ENCODE measurements at regions not wholly inside any gene's neighbourhood (a gene's known extent, or its start where the extent isn't known, plus 50 kb on each side); places are given as distances from the start of the nearest gene placed in this dataset.

DNA sequence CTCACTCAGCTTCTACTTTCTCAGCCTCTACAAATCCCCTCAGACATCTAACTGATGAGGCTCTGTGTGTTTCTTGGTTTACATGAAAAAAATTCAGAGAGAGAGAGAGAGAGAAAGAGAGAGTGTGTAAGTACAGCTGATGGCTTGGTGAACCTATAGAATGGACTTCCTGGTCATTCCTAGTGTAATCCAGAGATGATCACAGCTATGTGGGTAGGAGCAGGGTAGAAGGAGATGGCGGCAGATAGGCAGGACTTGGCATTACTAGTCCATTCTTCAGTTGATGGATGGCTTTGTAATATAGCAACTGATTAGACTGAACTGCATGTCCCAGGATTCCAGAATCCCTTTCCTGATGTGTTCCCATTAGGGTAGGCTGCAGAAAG lies 429.3 kb upstream of the CLINT1 start:
- 92 to 100% methylated on average over 1 of the region's 1 CpG for whole genome bisulfite sequencing, 2 donors
- no peak for TF ChIP-seq POLR2A (IDR thresholded peaks at IDR 0.05)
- TF ChIP-seq, protein P1, sequence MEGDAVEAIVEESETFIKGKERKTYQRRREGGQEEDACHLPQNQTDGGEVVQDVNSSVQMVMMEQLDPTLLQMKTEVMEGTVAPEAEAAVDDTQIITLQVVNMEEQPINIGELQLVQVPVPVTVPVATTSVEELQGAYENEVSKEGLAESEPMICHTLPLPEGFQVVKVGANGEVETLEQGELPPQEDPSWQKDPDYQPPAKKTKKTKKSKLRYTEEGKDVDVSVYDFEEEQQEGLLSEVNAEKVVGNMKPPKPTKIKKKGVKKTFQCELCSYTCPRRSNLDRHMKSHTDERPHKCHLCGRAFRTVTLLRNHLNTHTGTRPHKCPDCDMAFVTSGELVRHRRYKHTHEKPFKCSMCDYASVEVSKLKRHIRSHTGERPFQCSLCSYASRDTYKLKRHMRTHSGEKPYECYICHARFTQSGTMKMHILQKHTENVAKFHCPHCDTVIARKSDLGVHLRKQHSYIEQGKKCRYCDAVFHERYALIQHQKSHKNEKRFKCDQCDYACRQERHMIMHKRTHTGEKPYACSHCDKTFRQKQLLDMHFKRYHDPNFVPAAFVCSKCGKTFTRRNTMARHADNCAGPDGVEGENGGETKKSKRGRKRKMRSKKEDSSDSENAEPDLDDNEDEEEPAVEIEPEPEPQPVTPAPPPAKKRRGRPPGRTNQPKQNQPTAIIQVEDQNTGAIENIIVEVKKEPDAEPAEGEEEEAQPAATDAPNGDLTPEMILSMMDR (IDR thresholded peaks at IDR 0.05), result no peak
- no peak for DNase-seq (ENCODE audit: low spot score in 2 of 2)
- H3K4me3 ChIP-seq (ENCODE audit: low read depth, poor library complexity, severe bottlenecking), result no peak overlapping the region
- intact Hi-C loops (cut with DNase I; ENCODE audit: low total_unique reads), result no loop called here

DNA sequence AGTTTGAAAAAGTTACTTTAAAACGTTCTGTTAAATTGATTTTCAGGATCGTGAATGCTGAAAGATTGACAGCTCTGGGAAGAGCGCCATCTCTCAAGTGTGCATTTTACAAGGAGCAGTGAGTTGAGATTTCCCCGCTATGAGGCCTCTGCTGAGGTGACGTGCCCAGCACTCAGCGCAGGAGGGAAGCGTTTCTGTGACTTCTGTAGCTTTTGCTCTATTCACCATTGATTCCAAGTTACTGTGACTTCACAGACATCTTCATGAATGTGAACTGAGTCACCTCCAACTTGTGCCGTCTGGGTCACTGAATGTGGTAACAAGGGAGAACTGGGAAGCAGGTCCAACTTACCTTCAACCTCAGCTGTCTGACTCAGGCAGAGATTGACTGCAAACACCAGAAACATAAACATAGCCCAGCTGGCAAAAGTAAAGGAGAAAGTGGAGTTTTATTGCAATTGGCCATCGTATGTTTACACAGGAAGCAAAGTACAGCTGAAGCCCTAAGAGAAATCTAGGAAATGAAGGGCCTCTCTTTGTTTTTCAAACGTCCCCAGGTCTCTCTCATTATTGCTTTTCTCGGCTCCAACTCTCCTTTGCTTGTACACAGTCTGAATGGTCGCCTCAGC lies 428.8 kb upstream of the CLINT1 start:
- intact Hi-C loops (cut with DNase I; ENCODE audit: low total_unique reads), result no loop called here
- DNase-seq (ENCODE audit: low spot score in 2 of 2), result no peak
- no peak overlapping the region for H3K4me3 ChIP-seq (ENCODE audit: low read depth, poor library complexity, severe bottlenecking)
- TF ChIP-seq, protein P1 (IDR thresholded peaks at IDR 0.05), result no peak
- no peak for TF ChIP-seq POLR2A (IDR thresholded peaks at IDR 0.05)
- 43 to 52% methylated on average over 12 of the region's 12 CpGs for WGBS, 2 donors

DNA sequence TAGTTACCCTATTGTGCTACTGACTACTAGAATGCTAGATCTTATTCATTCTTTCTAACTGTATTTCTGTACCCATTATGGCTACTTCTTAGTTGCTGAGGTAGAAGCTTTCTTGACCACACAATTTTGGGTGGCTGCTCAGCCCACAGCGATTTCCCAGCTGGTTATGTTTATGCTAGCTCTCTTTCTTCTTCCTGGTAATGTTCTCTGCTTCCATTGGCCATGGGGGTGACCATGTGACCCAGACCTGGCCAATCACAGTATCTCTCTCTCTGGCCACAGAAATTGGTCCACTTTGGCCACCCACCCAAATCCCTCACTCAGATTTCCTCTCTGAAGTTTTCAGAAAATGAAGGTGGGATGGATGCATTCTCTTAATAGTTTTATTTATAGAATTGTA lies 427.9 kb upstream of the CLINT1 start:
- 84 to 88% methylated on average over 1 of the region's 1 CpG for WGBS, 2 donors
- intact Hi-C loops (cut with DNase I; ENCODE audit: low total_unique reads), result no loop called here
- no peak overlapping the region for H3K4me3 ChIP-seq (ENCODE audit: low read depth, poor library complexity, severe bottlenecking)
- DNase-seq (ENCODE audit: low spot score in 2 of 2), result no peak
- no peak for TF ChIP-seq POLR2A (IDR thresholded peaks at IDR 0.05)
- TF ChIP-seq, protein P1 (IDR thresholded peaks at IDR 0.05), result no peak

DNA sequence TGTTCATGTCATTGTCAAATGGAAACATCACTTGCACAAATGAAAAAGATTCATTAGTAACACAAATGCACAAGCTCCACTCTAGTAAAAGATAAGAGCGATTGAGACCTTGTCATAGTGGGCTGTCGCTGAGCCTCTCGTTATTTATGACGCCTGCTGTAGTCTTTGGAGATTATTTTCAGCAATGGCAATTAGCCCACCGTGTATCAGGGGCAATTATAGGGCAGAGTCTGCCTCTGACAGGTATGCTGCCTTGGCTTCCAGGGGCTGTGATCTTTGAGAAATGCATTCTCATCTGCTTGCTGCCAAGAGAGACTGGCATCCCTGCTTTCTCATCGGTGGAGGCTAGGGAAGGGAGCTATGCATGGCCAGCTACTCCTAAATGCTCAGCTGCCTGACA lies 426.8 kb upstream of the CLINT1 start:
- intact Hi-C loops (cut with DNase I; ENCODE audit: low total_unique reads), result no loop called here
- 81 to 84% methylated on average over 6 of the region's 6 CpGs for WGBS, 2 donors
- H3K4me3 ChIP-seq (ENCODE audit: low read depth, poor library complexity, severe bottlenecking), result no peak overlapping the region
- TF ChIP-seq, protein P1 (IDR thresholded peaks at IDR 0.05), result no peak
- no peak for TF ChIP-seq POLR2A (IDR thresholded peaks at IDR 0.05)
- DNase-seq (ENCODE audit: low spot score in 2 of 2), result no peak

DNA sequence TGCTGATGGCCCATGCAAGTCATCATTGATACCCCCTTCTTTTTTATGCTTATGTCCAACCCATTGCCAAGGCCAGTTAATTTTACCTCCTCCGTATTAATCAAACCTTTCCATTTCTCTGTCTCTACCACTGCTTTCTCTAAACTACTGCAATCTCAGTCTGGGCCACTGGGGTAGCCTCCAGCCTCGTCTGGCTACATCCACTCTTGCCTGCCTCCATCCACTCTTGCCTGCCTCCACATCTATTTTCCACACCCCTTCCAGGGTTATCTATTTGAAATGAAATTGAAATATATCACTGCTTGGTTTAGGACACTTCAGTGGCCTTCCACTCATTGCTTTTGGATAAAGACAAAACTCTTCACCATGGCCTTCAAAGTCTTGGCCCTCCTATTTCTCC lies 425.3 kb upstream of the CLINT1 start:
- WGBS, 2 donors, result 86 to 89% methylated on average over 2 of the region's 2 CpGs
- H3K4me3 ChIP-seq (ENCODE audit: low read depth, poor library complexity, severe bottlenecking), result no peak overlapping the region
- TF ChIP-seq, protein P1 (IDR thresholded peaks at IDR 0.05), result no peak
- TF ChIP-seq POLR2A (IDR thresholded peaks at IDR 0.05), result no peak
- intact Hi-C loops (cut with DNase I; ENCODE audit: low total_unique reads), result no loop called here
- DNase-seq (ENCODE audit: low spot score in 2 of 2), result no peak

DNA sequence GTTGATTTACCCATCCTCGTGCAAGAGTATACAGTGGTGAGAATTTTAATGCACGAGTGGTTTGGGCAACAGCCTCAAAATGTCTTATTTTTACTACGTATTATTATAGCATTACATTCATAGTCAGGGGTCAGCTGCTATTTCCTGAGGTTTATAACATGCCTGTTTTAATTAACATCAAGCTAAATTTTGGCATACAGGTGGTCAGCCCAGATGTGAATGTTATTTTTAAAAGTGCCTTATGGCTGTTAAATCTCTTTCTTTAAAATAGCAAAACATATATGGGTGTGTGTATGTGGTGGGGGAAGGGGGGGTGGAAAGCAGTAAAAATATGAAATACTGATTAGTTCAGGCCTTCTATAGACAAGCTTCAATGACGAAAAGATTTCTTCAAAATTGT lies 424.5 kb upstream of the CLINT1 start:
- intact Hi-C loops (cut with DNase I; ENCODE audit: low total_unique reads), result no loop called here
- TF ChIP-seq POLR2A (IDR thresholded peaks at IDR 0.05), result no peak
- TF ChIP-seq, protein P1 (IDR thresholded peaks at IDR 0.05), result no peak
- no peak for DNase-seq (ENCODE audit: low spot score in 2 of 2)
- no peak overlapping the region for H3K4me3 ChIP-seq (ENCODE audit: low read depth, poor library complexity, severe bottlenecking)
- WGBS, 2 donors, result 85 to 88% methylated on average over 4 of the region's 4 CpGs

All from lower leg skin (tissue), 4 donors.